GM12864 (cell line): ENCODE measurements at regions not wholly inside any gene's neighbourhood (a gene's known extent, or its start where the extent isn't known, plus 50 kb on each side); places are given as distances from the start of the nearest gene placed in this dataset.
A peak's percentile ranks its signal among the peaks of the same experiment; 100 is the strongest.

Experiments
- DNase-seq: peaks from one replicate; pipeline ENCODE4 v3.0.0-alpha.2; 2011; ENCODE audit warnings: low read depth
- H3K4me3 ChIP-seq: 2 replicates; pipeline ENCODE4 v1.5.1; 2011; ENCODE audit warnings: mild to moderate bottlenecking, low read depth, low read length, control low read depth
- CTCF ChIP-seq: IDR thresholded peaks from 2 replicates; pipeline ENCODE4 v1.5.1; 2011; ENCODE audit warnings: low read depth, mild to moderate bottlenecking, moderate library complexity, low read length, control low read depth, inconsistent platforms; ENCODE audit errors: missing control alignments

GRCh38 chr11:110362971-110363509, 66.6 kb upstream of the RDX start:
- no peak overlapping the region for H3K4me3 ChIP-seq
- DNase-seq, result no peak
- TF ChIP-seq CTCF, result no peak

- DNase-seq, result no peak
- H3K4me3 ChIP-seq, result no peak overlapping the region
- no peak for TF ChIP-seq CTCF
Measured at GRCh38 chr11:110366291-110366690, 63.5 kb upstream of the FDX1 start.

- H3K4me3 ChIP-seq, result no peak overlapping the region
- TF ChIP-seq CTCF, result no peak
- DNase-seq, result no peak
Measured at GRCh38 chr11:110367571-110367970, 62.2 kb upstream of the FDX1 start.

- DNase-seq, result no peak
- no peak overlapping the region for H3K4me3 ChIP-seq
- no peak for TF ChIP-seq CTCF
Measured at GRCh38 chr11:110371084-110371483, 58.7 kb upstream of the FDX1 start.

GRCh38 chr11:110373051-110373702, 56.6 kb upstream of the FDX1 start:
- TF ChIP-seq CTCF, result no peak
- peak overlapping the region; percentile 7; the same call in 1 of the 2 replicates for H3K4me3 ChIP-seq
- peak; percentile 92 for DNase-seq

- no peak for TF ChIP-seq CTCF
- no peak overlapping the region for H3K4me3 ChIP-seq
- no peak for DNase-seq
Measured at GRCh38 chr11:110374921-110375320, 54.8 kb upstream of the FDX1 start.

GRCh38 chr11:110375351-110375750, 54.4 kb upstream of the FDX1 start:
- TF ChIP-seq CTCF, result no peak
- DNase-seq, result no peak

More at GRCh38 chr11:110375351-110375750, 54.4 kb upstream of the FDX1 start:
- no peak overlapping the region for H3K4me3 ChIP-seq
